ENCODE measurements at regions not wholly inside any gene's neighbourhood (a gene's known extent, or its start where the extent isn't known, plus 50 kb on each side); places are given as distances from the start of the nearest gene placed in this dataset.

DNA sequence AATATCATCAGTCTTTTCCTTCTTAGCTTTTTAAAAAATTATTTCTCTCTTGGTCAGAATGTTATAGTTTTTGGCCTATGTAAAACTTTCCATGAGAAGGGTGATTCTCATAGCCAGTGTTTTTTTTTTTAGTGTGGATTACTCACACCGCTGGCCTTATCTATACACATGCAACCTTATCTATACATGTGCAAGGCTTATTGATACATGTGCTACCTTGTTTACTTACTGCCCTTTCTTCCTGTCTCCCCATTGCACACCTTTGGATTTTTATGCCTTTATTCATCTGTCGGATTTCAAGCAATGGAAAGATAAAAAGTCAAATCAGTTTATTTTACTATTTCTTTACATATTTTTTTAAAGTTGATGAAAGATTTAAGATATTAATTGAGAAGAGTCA is 660.0 kb upstream of the FZD8 start:
- TF ChIP-seq POLR2A (IDR thresholded peaks at IDR 0.05): no peak
- TF ChIP-seq, protein P1, sequence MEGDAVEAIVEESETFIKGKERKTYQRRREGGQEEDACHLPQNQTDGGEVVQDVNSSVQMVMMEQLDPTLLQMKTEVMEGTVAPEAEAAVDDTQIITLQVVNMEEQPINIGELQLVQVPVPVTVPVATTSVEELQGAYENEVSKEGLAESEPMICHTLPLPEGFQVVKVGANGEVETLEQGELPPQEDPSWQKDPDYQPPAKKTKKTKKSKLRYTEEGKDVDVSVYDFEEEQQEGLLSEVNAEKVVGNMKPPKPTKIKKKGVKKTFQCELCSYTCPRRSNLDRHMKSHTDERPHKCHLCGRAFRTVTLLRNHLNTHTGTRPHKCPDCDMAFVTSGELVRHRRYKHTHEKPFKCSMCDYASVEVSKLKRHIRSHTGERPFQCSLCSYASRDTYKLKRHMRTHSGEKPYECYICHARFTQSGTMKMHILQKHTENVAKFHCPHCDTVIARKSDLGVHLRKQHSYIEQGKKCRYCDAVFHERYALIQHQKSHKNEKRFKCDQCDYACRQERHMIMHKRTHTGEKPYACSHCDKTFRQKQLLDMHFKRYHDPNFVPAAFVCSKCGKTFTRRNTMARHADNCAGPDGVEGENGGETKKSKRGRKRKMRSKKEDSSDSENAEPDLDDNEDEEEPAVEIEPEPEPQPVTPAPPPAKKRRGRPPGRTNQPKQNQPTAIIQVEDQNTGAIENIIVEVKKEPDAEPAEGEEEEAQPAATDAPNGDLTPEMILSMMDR (IDR thresholded peaks at IDR 0.05): no peak

Measured in Peyer's patch (tissue), 4 donors.